HEK293T (cell line): ENCODE measurements at regions not wholly inside any gene's neighbourhood (a gene's known extent, or its start where the extent isn't known, plus 50 kb on each side); places are given as distances from the start of the nearest gene placed in this dataset.

Experiments
- CTCF ChIA-PET: fragments of 350-600 bp; formaldehyde crosslinking; extraction: SDS; loops from one replicate; lab custom pipeline; 2021; ENCODE audit warnings: antibody characterized with exemption, inconsistent platforms; lab: Yijun Ruan, JAX
- POLR2A ChIA-PET: fragments of 350-600 bp; formaldehyde crosslinking; extraction: SDS; loops from one replicate; lab custom pipeline; 2020; ENCODE audit warnings: antibody characterized with exemption, inconsistent platforms; lab: Yijun Ruan, JAX
- DNase-seq: peaks from one replicate; pipeline ENCODE4 v3.0.0; 2012; ENCODE audit warnings: mixed read lengths; ENCODE audit errors: extremely low spot score
- ARNT ChIP-seq: fragments of 450-650 bp; IDR thresholded peaks from 2 replicates; pipeline ENCODE4 v1.6.1; 2017; ENCODE audit warnings: mild to moderate bottlenecking
- BHLHE40 ChIP-seq: fragments of 450-650 bp; IDR thresholded peaks from 2 replicates; pipeline ENCODE4 v1.6.1; 2016; ENCODE audit warnings: mild to moderate bottlenecking, moderate library complexity, borderline replicate concordance
- CTBP1 ChIP-seq: fragments of 450-650 bp; IDR thresholded peaks from 2 replicates; pipeline ENCODE4 v1.6.1; 2016; ENCODE audit warnings: borderline replicate concordance
- ELF4 ChIP-seq: fragments of 450-650 bp; IDR thresholded peaks from 2 replicates; pipeline ENCODE4 v1.6.1; 2017; ENCODE audit warnings: antibody characterized with exemption
- FOXA1 ChIP-seq: fragments of 450-650 bp; IDR thresholded peaks from 2 replicates; pipeline ENCODE4 v1.6.1; 2016; ENCODE audit warnings: mild to moderate bottlenecking
- FOXK2 ChIP-seq: fragments of 450-650 bp; IDR thresholded peaks from 2 replicates; pipeline ENCODE4 v1.6.1; 2016; ENCODE audit warnings: mild to moderate bottlenecking
- FOXM1 ChIP-seq: fragments of 450-650 bp; IDR thresholded peaks from 2 replicates; pipeline ENCODE4 v1.6.1; 2017; ENCODE audit warnings: mild to moderate bottlenecking, borderline replicate concordance
- HDGF ChIP-seq: fragments of 450-650 bp; IDR thresholded peaks from 2 replicates; pipeline ENCODE4 v1.6.1; 2017; ENCODE audit warnings: antibody characterized with exemption, borderline replicate concordance
- L3MBTL2 ChIP-seq: fragments of 450-650 bp; conservative IDR thresholded peaks from 2 replicates; pipeline ENCODE4 v1.6.1; 2016; ENCODE audit warnings: mild to moderate bottlenecking
- LEF1 ChIP-seq: fragments of 450-650 bp; IDR thresholded peaks from 2 replicates; pipeline ENCODE4 v1.6.1; 2017; ENCODE audit warnings: mild to moderate bottlenecking, borderline replicate concordance
- NFRKB ChIP-seq: fragments of 450-650 bp; IDR thresholded peaks from 2 replicates; pipeline ENCODE4 v1.6.1; 2016; ENCODE audit warnings: mild to moderate bottlenecking, moderate library complexity
- PKNOX1 ChIP-seq: fragments of 450-650 bp; IDR thresholded peaks from 2 replicates; pipeline ENCODE4 v1.6.1; 2016
- SP1 ChIP-seq: fragments of 450-650 bp; IDR thresholded peaks from 2 replicates; pipeline ENCODE4 v1.6.1; 2017
- SUZ12 ChIP-seq: fragments of 450-650 bp; IDR thresholded peaks from 2 replicates; pipeline ENCODE4 v1.6.1; 2016; ENCODE audit warnings: mild to moderate bottlenecking
- TARDBP ChIP-seq: fragments of 450-650 bp; IDR thresholded peaks from 2 replicates; pipeline ENCODE4 v1.6.1; 2016
- ZNF384 ChIP-seq: fragments of 450-650 bp; IDR thresholded peaks from 2 replicates; pipeline ENCODE4 v1.6.1; 2016

- POLR2A ChIA-PET = no interaction called here
Observed at GRCh38 chr10:52479567-52479966, 165.5 kb downstream of the DKK1 start.

GRCh38 chr10:52481986-52482555, 168.0 kb downstream of the DKK1 start:
- POLR2A ChIA-PET = no interaction called here
- TF ChIP-seq ZNF384 = no peak
- no peak for TF ChIP-seq ELF4
- TF ChIP-seq FOXM1 = no peak
- DNase-seq = no peak
- CTCF ChIA-PET = interaction anchor here (1.0 kb wide), 1 partner anchor 168 kb away, joined by 3 read pairs; the partner anchor contains the start of gene DKK1

More at GRCh38 chr10:52479567-52479966, 165.5 kb downstream of the DKK1 start:
- no peak for TF ChIP-seq ELF4
- TF ChIP-seq PKNOX1 = no peak
- no peak for TF ChIP-seq FOXM1
- TF ChIP-seq SUZ12 = no peak
- no peak for TF ChIP-seq NFRKB
- no peak for TF ChIP-seq CTBP1
- TF ChIP-seq L3MBTL2 = no peak
- TF ChIP-seq SP1 = no peak
- no peak for TF ChIP-seq ZNF384
- TF ChIP-seq BHLHE40 = no peak
- no peak for TF ChIP-seq FOXA1
- CTCF ChIA-PET = no interaction called here
- no peak for DNase-seq

- TF ChIP-seq ARNT = no peak
- TF ChIP-seq PKNOX1 = no peak
- no peak for TF ChIP-seq FOXK2
- no peak for TF ChIP-seq FOXM1
- no peak for TF ChIP-seq ELF4
- no peak for TF ChIP-seq L3MBTL2
- no peak for TF ChIP-seq SP1
- TF ChIP-seq NFRKB = no peak
- no peak for TF ChIP-seq CTBP1
- TF ChIP-seq HDGF = no peak
- no peak for TF ChIP-seq TARDBP
- TF ChIP-seq BHLHE40 = no peak
- no peak for TF ChIP-seq SUZ12
- no peak for TF ChIP-seq LEF1
- TF ChIP-seq FOXA1 = no peak
- no peak for TF ChIP-seq ZNF384
- ChIA-PET CTCF (interaction anchor here (0.6 to 0.9 kb wide), 2 partner anchors 57 to 176 kb away, joined by 3 to 10 read pairs; no protein-coding TSS in a partner anchor), POLR2A (no interaction called here)
- DNase-seq = no peak
Observed at GRCh38 chr10:52483587-52483986, 169.5 kb downstream of the DKK1 start.

GRCh38 chr10:52484206-52485065, 170.4 kb downstream of the DKK1 start:
- CTCF ChIA-PET = interaction anchor here (0.6 to 0.9 kb wide), 2 partner anchors 57 to 177 kb away, joined by 3 to 10 read pairs; no protein-coding TSS in a partner anchor
- POLR2A ChIA-PET = no interaction called here
- no peak for DNase-seq
- TF ChIP-seq PKNOX1 (no peak), NFRKB (no peak), FOXA1 (no peak)

- DNase-seq = no peak
- CTCF ChIA-PET = interaction anchor here (0.7 to 5.7 kb wide), 2 partner anchors 177 to 553 kb away, joined by 3 to 53 read pairs; no protein-coding TSS in a partner anchor
- POLR2A ChIA-PET = no interaction called here
- TF ChIP-seq L3MBTL2 (no peak), SUZ12 (no peak), FOXM1 (no peak), SP1 (no peak), PKNOX1 (no peak), ARNT (no peak), LEF1 (no peak), FOXK2 (no peak), HDGF (no peak), BHLHE40 (no peak)
Observed at GRCh38 chr10:52485462-52485861, 171.4 kb downstream of the DKK1 start.
